CD14-positive monocyte (primary cell): ENCODE measurements at regions not wholly inside any gene's neighbourhood (a gene's known extent, or its start where the extent isn't known, plus 50 kb on each side); places are given as distances from the start of the nearest gene placed in this dataset.

Source experiments
- DNase-seq, 3 donors: peaks; one replicate each; pipeline ENCODE4 v3.0.0-alpha.2; 2011 to 2022
- H2AFZ ChIP-seq: 2 replicates; pipeline ENCODE4 v1.6.0; 2012; ENCODE audit warnings: mild to moderate bottlenecking, low read depth, low read length, inconsistent platforms; ENCODE audit not compliant: insufficient read depth, poor library complexity, severe bottlenecking
- H3K27ac ChIP-seq, 2 donors: 1 replicate in 1 of 2; 2 replicates in 1 of 2; pipeline ENCODE4 v1.5.1; 2012 to 2013; ENCODE audit warnings: low read length in 2 of 2, control low read depth in 1 of 2, inconsistent platforms in 1 of 2, low read depth in 1 of 2, mild to moderate bottlenecking in 1 of 2
- H3K27me3 ChIP-seq, 2 donors: one replicate each; pipeline versions ENCODE4 v1.6.0 to v1.6.1; 2011 to 2013; ENCODE audit warnings: low read length in 2 of 2; ENCODE audit not compliant: control insufficient read depth in 2 of 2, insufficient read depth in 2 of 2
- H3K36me3 ChIP-seq, 2 donors: replicated peaks in 1 of 2; 1 replicate in 1 of 2; 2 replicates in 1 of 2; pipeline versions ENCODE4 v1.5.1 to v1.6.1; 2012 to 2013; ENCODE audit warnings: low read length in 2 of 2, control low read depth in 1 of 2, inconsistent platforms in 1 of 2, mild to moderate bottlenecking in 1 of 2; ENCODE audit not compliant: insufficient read depth in 2 of 2, control insufficient read depth in 1 of 2
- H3K4me1 ChIP-seq, 2 donors: 1 replicate in 1 of 2; 2 replicates in 1 of 2; pipeline versions ENCODE4 v1.5.1 to v1.6.1; 2012 to 2013; ENCODE audit warnings: low read length in 2 of 2, control low read depth in 1 of 2, inconsistent platforms in 1 of 2, mild to moderate bottlenecking in 1 of 2, moderate library complexity in 1 of 2; ENCODE audit not compliant: insufficient read depth in 2 of 2, control insufficient read depth in 1 of 2
- H3K4me2 ChIP-seq: replicated peaks from 2 replicates; pipeline ENCODE3; 2012; ENCODE audit warnings: low read length, moderate library complexity, mild to moderate bottlenecking; ENCODE audit not compliant: poor library complexity, severe bottlenecking; ENCODE audit errors: extremely low read depth
- H3K4me3 ChIP-seq, 3 experiments: fragments of 200-600 bp in 1 of 3; sonication (generic) in 1 of 3; replicated peaks in 1 of 3; 1 replicate in 2 of 3; 2 replicates in 1 of 3; pipeline ENCODE4 v1.5.1; 2011 to 2013; ENCODE audit warnings: low read length in 3 of 3, mild to moderate bottlenecking in 3 of 3, control low read depth in 2 of 3, low read depth in 2 of 3, inconsistent platforms in 1 of 3, moderate library complexity in 1 of 3
- H3K79me2 ChIP-seq: 2 replicates; pipeline ENCODE4 v1.6.0; 2012; ENCODE audit warnings: mild to moderate bottlenecking, control low read depth, inconsistent platforms, low read length, moderate library complexity; ENCODE audit not compliant: insufficient read depth
- H3K9ac ChIP-seq: 2 replicates; pipeline ENCODE4 v1.6.0; 2017; ENCODE audit warnings: low read length, mild to moderate bottlenecking; ENCODE audit not compliant: insufficient read depth, poor library complexity, severe bottlenecking
- H3K9me3 ChIP-seq, 2 donors: replicated peaks in 1 of 2; 1 replicate in 1 of 2; 2 replicates in 1 of 2; pipeline versions ENCODE4 v1.5.1 to v1.6.1; 2012 to 2013; ENCODE audit warnings: low read length in 2 of 2, control low read depth in 1 of 2; ENCODE audit not compliant: control insufficient read depth in 1 of 2, insufficient read depth in 1 of 2
- H4K20me1 ChIP-seq: 2 replicates; pipeline ENCODE4 v1.6.0; 2012; ENCODE audit warnings: mild to moderate bottlenecking, low read length, control low read depth, moderate library complexity; ENCODE audit not compliant: insufficient read depth
- H3K27ac Mint-ChIP-seq, 7 donors: one replicate each; pipeline ENCODE4 v1.8.0; 2020; ENCODE audit warnings: mild to moderate bottlenecking in 7 of 7, mixed read lengths in 7 of 7, moderate library complexity in 6 of 7, inconsistent platforms in 2 of 7
- H3K27me3 Mint-ChIP-seq, 3 donors: one replicate each; pipeline ENCODE4 v1.8.0; 2021 to 2022; ENCODE audit warnings: low read depth in 3 of 3, mild to moderate bottlenecking in 3 of 3, mixed read lengths in 3 of 3, moderate library complexity in 3 of 3, inconsistent platforms in 1 of 3
- H3K36me3 Mint-ChIP-seq, 2 donors: one replicate each; pipeline ENCODE4 v1.8.0; 2020; ENCODE audit warnings: mixed read lengths in 2 of 2, inconsistent platforms in 1 of 2, mild to moderate bottlenecking in 1 of 2
- H3K4me1 Mint-ChIP-seq: one replicate; pipeline ENCODE4 v1.8.0; 2020; ENCODE audit warnings: mild to moderate bottlenecking, mixed read lengths
- H3K4me3 Mint-ChIP-seq, 2 donors: one replicate each; pipeline ENCODE4 v1.8.0; 2020; ENCODE audit warnings: mild to moderate bottlenecking in 2 of 2, mixed read lengths in 2 of 2, moderate library complexity in 1 of 2
- H3K9me3 Mint-ChIP-seq, 7 donors: one replicate each; pipeline ENCODE4 v1.8.0; 2020 to 2022; ENCODE audit warnings: mixed read lengths in 7 of 7, mild to moderate bottlenecking in 6 of 7, moderate library complexity in 6 of 7, inconsistent platforms in 2 of 7
- WGBS: methylation state at CpG from one replicate; pipeline ENCODE4 v1.1.5; 2013; ENCODE audit warnings: missing lambda C conversion rate; ENCODE audit not compliant: insufficient coverage; 5-methylcytosine and 5-hydroxymethylcytosine counted together
- intact Hi-C, 2 donors: fragments of 100-400 bp; cut with micrococcal nuclease; formaldehyde crosslinking; loops; one replicate each; pipeline versions ENCODE4 v1.15.0 to v1.15.1; 2023
- TF ChIP-seq, protein P1 (sequence below): fragments of 200-600 bp; IDR thresholded peaks from one replicate; pipeline ENCODE4 v1.8.0; 2022; ENCODE audit warnings: antibody characterized with exemption, mild to moderate bottlenecking

DNA sequence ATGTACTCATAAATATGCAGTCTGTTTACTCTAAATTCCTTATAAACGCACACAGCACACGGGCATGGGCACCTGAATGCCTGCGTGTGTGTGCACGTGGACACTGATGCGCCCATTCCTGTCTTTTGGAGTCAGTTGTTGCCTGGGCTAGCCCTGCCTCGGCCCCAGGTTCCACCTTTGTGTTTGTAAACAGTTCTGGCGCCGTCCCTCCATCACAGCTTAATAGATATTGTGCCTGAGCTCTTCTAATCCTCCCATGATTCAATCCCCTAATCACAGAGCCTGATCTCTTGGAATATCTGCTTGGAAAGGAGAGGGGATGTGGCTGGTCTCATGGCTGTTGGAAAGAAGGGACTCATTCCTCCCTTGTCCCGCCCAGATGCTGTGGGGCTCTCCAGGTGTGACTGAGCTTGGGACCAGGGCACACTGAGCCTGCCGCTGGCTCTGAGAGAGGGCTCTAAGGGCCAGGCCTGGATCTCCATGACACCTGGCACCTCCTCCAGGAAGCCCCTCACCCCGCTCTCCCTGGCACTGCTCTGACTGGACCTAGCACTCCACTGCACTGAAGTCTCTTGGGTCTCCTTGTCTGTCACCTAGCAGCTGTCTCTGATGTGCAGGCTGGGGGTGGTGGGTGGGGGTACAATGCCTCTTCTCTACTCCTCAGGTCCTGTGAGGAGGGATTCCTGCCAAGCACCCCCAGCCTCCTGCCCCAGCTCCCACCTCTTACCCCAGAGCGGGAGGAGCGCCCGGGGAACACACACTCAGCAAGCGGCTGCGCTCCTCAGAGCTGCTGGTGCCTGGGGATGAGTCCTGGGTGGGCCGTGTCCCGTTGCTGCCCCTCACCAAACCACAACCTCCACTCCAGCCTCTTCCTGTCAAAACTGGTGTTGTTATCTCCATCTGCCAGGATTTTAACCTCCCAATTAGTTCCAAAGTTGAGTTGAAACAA, 181.3 kb downstream of the INHBB start:
- Histone ChIP-seq H3K4me3 (no peak overlapping the region), H3K27me3 (peaks cover 0 to 6% of the 10 kb centered on the region in 2 donors), H3K9me3 (no peaks in the 10 kb centered on the region), H3K9ac (no peak overlapping the region), H3K4me1 (no peaks in the 10 kb centered on the region), H3K27ac (no peak overlapping the region), H4K20me1 (no peaks in the 10 kb centered on the region), H3K4me2 (no peak overlapping the region), H2AFZ (no peak overlapping the region), H3K79me2 (no peaks in the 10 kb centered on the region), H3K36me3 (no peaks in the 10 kb centered on the region)
- TF ChIP-seq, protein P1, sequence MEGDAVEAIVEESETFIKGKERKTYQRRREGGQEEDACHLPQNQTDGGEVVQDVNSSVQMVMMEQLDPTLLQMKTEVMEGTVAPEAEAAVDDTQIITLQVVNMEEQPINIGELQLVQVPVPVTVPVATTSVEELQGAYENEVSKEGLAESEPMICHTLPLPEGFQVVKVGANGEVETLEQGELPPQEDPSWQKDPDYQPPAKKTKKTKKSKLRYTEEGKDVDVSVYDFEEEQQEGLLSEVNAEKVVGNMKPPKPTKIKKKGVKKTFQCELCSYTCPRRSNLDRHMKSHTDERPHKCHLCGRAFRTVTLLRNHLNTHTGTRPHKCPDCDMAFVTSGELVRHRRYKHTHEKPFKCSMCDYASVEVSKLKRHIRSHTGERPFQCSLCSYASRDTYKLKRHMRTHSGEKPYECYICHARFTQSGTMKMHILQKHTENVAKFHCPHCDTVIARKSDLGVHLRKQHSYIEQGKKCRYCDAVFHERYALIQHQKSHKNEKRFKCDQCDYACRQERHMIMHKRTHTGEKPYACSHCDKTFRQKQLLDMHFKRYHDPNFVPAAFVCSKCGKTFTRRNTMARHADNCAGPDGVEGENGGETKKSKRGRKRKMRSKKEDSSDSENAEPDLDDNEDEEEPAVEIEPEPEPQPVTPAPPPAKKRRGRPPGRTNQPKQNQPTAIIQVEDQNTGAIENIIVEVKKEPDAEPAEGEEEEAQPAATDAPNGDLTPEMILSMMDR, result no peak
- Mint-ChIP-seq H3K4me1 (no peaks in the 10 kb centered on the region), H3K27me3 (peaks cover 12 to 19% (median 14%) of the 10 kb centered on the region in 3 donors), H3K36me3 (no peaks in the 10 kb centered on the region), H3K9me3 (peaks cover 0 to 5% (median 0%) of the 10 kb centered on the region in 7 donors), H3K4me3 (peak overlapping the region in 1 of 2 donors; percentile 6), H3K27ac (peak overlapping the region in 1 of 7 donors; percentile 40)
- WGBS, result 86% methylated on average over 14 of the region's 18 CpGs
- DNase-seq, result no peak
- intact Hi-C loops, result no loop called here

DNA sequence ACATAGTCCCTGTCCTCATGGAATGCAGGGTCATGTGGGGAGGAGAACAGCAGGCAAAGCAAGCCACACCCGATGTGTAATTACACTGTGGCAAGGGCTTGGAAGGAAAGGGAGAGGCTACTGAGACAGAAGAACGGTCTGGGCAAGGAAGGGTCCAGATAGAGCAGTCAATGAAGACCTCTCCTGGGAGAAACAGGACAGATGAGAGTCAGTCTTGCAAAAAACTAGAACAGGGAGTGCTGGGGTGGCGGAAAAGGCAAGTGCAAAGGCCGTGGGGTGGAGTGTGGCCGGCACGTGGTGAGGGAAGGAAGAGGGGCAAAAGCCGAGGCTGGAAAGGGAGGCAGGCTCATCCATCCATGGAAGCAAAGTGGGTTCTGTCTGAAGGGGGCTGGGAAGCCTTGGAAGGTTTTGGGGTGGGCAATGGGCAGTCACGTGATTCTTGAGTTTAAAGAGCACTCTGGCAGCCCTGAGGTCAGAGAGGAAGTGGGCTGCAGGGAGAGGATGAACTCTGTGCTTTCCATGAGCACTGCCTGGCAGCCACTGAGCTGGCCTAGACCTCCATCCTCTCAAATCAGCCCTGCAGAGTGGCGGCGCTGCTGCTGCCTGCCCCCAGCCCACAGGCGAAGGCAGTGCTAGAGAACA, 182.2 kb downstream of the INHBB start:
- intact Hi-C loops, result no loop called here
- WGBS, result 81% methylated on average over 9 of the region's 11 CpGs
- H3K79me2 ChIP-seq, result no peaks in the 10 kb centered on the region

More for the DNA sequence above, 182.2 kb downstream of the INHBB start:
- Mint-ChIP-seq H3K27ac (peak overlapping the region in 1 of 7 donors; percentile 0), H3K4me1 (no peaks in the 10 kb centered on the region), H3K9me3 (peaks cover 0 to 2% (median 0%) of the 10 kb centered on the region in 7 donors), H3K27me3 (peaks cover 8 to 10% (median 9%) of the 10 kb centered on the region in 3 donors), H3K4me3 (no peak overlapping the region), H3K36me3 (no peaks in the 10 kb centered on the region)
- no peaks in the 10 kb centered on the region for H3K36me3 ChIP-seq
- no peaks in the 10 kb centered on the region for H3K9me3 ChIP-seq
- no peak overlapping the region for H2AFZ ChIP-seq
- TF ChIP-seq, protein P1, result no peak
- no peak overlapping the region for H3K4me2 ChIP-seq
- no peaks in the 10 kb centered on the region for H3K27me3 ChIP-seq
- no peak overlapping the region for H3K9ac ChIP-seq
- no peaks in the 10 kb centered on the region for H4K20me1 ChIP-seq
- no peaks in the 10 kb centered on the region for H3K4me1 ChIP-seq
- no peak for DNase-seq
- no peak overlapping the region for H3K27ac ChIP-seq
- H3K4me3 ChIP-seq, result no peak overlapping the region
